Stimulated activated CD4-positive, alpha-beta T cell treated with anti-CD3 and anti-CD28 coated beads, Interleukin-12 subunit alpha, Interleukin-12 subunit beta, amount 100 ng/mL, for 24 hours (primary cell): ENCODE measurements at regions not wholly inside any gene's neighbourhood (a gene's known extent, or its start where the extent isn't known, plus 50 kb on each side); places are given as distances from the start of the nearest gene placed in this dataset.

ENCODE experiments used
- DNase-seq, 2 experiments: peaks; one replicate each; pipeline ENCODE4 v3.0.0-alpha.2; 2020; ENCODE audit warnings: low read depth in 2 of 2

GRCh38 chrX:106499473-106499872 lies 112.3 kb upstream of the RADX start:
- DNase-seq = no peak

- DNase-seq = no peak
Measured at GRCh38 chrX:106510713-106511403, 100.9 kb upstream of the RADX start.
